OCI-LY7 (cell line): ENCODE measurements at regions not wholly inside any gene's neighbourhood (a gene's known extent, or its start where the extent isn't known, plus 50 kb on each side); places are given as distances from the start of the nearest gene placed in this dataset.

Source experiments
- BruUV-seq: library from RNA; stranded (reverse); fragments of 400-500 nt; replicated peaks from 2 replicates; lab custom pipeline; 2021; lab: Mats Ljungman, UMichigan
- CTCF ChIA-PET: fragments of 300-600 bp; sonication (Branson Sonifier 250); formaldehyde crosslinking; loops from one replicate; lab custom pipeline; 2022; ENCODE audit warnings: antibody characterized with exemption; ENCODE audit not compliant: unreplicated experiment; lab: Charles Lee
- POLR2A ChIA-PET: fragments of 300-600 bp; sonication (Branson Sonifier 250); formaldehyde crosslinking; loops from one replicate; lab custom pipeline; 2022; ENCODE audit warnings: antibody characterized with exemption; lab: Charles Lee
- DNase-seq: peaks from one replicate; pipeline ENCODE4 v3.0.0-alpha.2; 2015; ENCODE audit warnings: low spot score
- H2AFZ ChIP-seq: fragments of 200-600 bp; sonication (generic), shearing (Covaris generic); 2 replicates; pipeline ENCODE4 v1.6.1; 2014; ENCODE audit warnings: mild to moderate bottlenecking, antibody characterized with exemption, low read length, moderate library complexity
- H3K27ac ChIP-seq: fragments of 200-600 bp; sonication (generic); 2 replicates; pipeline ENCODE4 v1.5.1; 2014; ENCODE audit warnings: mixed run types, low read depth, mild to moderate bottlenecking, moderate library complexity, low read length, inconsistent platforms; ENCODE audit not compliant: poor library complexity, severe bottlenecking
- H3K36me3 ChIP-seq: fragments of 200-600 bp; sonication (generic); 2 replicates; pipeline ENCODE4 v1.6.1; 2014; ENCODE audit warnings: mild to moderate bottlenecking, antibody characterized with exemption, low read length, moderate library complexity, mixed read lengths; ENCODE audit not compliant: insufficient read depth
- H3K4me1 ChIP-seq: fragments of 200-600 bp; sonication (generic); 2 replicates; pipeline ENCODE4 v1.5.1; 2014; ENCODE audit warnings: mild to moderate bottlenecking, low read length; ENCODE audit not compliant: insufficient read depth, poor library complexity, severe bottlenecking
- H3K4me2 ChIP-seq: fragments of 200-600 bp; sonication (generic); 2 replicates; pipeline ENCODE4 v1.6.1; 2014; ENCODE audit warnings: mild to moderate bottlenecking, low read length
- H3K4me3 ChIP-seq: fragments of 200-600 bp; sonication (generic); 2 replicates; pipeline ENCODE4 v1.5.1; 2014; ENCODE audit warnings: mild to moderate bottlenecking, low read depth, low read length; ENCODE audit not compliant: poor library complexity, severe bottlenecking
- H3K79me2 ChIP-seq: fragments of 200-600 bp; sonication (generic); 2 replicates; pipeline ENCODE4 v1.6.1; 2016; ENCODE audit warnings: low read depth, mild to moderate bottlenecking, low read length, moderate library complexity, mixed read lengths; ENCODE audit not compliant: insufficient read depth
- H3K9me2 ChIP-seq: fragments of 200-600 bp; sonication (generic); 2 replicates; pipeline ENCODE4 v1.6.1; 2016; ENCODE audit warnings: mild to moderate bottlenecking, low read length, mixed read lengths; ENCODE audit not compliant: insufficient read depth
- H3K9me3 ChIP-seq: fragments of 200-600 bp; sonication (generic); 2 replicates; pipeline ENCODE4 v1.6.1; 2014; ENCODE audit warnings: mild to moderate bottlenecking, mixed run types, low read length, mixed read lengths
- H4K20me1 ChIP-seq: fragments of 200-600 bp; sonication (generic); 2 replicates; pipeline ENCODE4 v1.6.1; 2014; ENCODE audit warnings: mild to moderate bottlenecking, antibody characterized with exemption, low read length, moderate library complexity, mixed read lengths; ENCODE audit not compliant: insufficient read depth
- EZH2phosphoT487 ChIP-seq: fragments of 200-600 bp; sonication (generic); IDR thresholded peaks from 2 replicates; pipeline ENCODE4 v1.6.1; 2018; ENCODE audit warnings: low read depth, borderline replicate concordance, mild to moderate bottlenecking, mixed run types, antibody characterized with exemption, low read length, moderate library complexity, mixed read lengths
- intact Hi-C: fragments of 100-400 bp; cut with micrococcal nuclease; formaldehyde crosslinking; loops from one replicate; pipeline ENCODE4 v1.10.0; 2022; ENCODE audit not compliant: unreplicated experiment
- TF ChIP-seq, protein P1 (sequence below): fragments of 200-600 bp; sonication (generic); conservative IDR thresholded peaks from 2 replicates; pipeline ENCODE4 v1.5.1; 2014; ENCODE audit warnings: mild to moderate bottlenecking, antibody characterized with exemption, low read length, moderate library complexity, mixed read lengths

DNA sequence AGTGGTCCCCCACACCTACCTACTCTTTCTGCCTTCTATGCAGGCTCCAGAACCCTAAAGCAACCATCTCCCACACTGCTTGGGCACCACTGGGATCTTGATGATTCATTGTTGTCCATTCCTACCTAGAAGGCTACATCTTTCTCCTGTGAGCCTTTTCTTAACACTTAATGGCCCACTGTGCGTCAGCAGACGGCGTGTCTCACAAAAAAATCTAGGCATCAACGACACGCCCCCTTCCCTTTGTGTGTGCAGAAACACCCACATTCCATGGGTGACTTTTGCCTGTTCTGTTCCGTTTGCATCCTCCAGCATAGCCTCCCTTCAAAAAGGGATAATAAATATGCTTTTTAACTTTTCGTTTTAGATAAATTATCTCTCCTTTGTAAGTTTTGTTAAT, 99.7 kb upstream of the CYRIA start:
- H3K4me3 ChIP-seq, result no peak overlapping the region
- H3K27ac ChIP-seq, result no peak overlapping the region
- POLR2A ChIA-PET, result no interaction called here
- intact Hi-C loops, result no loop called here
- DNase-seq, result no peak
- no peak for TF ChIP-seq EZH2phosphoT487
- TF ChIP-seq, protein P1, sequence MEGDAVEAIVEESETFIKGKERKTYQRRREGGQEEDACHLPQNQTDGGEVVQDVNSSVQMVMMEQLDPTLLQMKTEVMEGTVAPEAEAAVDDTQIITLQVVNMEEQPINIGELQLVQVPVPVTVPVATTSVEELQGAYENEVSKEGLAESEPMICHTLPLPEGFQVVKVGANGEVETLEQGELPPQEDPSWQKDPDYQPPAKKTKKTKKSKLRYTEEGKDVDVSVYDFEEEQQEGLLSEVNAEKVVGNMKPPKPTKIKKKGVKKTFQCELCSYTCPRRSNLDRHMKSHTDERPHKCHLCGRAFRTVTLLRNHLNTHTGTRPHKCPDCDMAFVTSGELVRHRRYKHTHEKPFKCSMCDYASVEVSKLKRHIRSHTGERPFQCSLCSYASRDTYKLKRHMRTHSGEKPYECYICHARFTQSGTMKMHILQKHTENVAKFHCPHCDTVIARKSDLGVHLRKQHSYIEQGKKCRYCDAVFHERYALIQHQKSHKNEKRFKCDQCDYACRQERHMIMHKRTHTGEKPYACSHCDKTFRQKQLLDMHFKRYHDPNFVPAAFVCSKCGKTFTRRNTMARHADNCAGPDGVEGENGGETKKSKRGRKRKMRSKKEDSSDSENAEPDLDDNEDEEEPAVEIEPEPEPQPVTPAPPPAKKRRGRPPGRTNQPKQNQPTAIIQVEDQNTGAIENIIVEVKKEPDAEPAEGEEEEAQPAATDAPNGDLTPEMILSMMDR, result no peak
- no peaks in the 10 kb centered on the region for H3K79me2 ChIP-seq
- H3K9me2 ChIP-seq, result no peaks in the 10 kb centered on the region
- H3K4me2 ChIP-seq, result no peak overlapping the region
- H4K20me1 ChIP-seq, result no peaks in the 10 kb centered on the region
- no peaks in the 10 kb centered on the region for H3K36me3 ChIP-seq
- no peaks in the 10 kb centered on the region for H3K9me3 ChIP-seq
- no TSS peak for BruUV-seq
- CTCF ChIA-PET, result no interaction called here
- no peak overlapping the region for H2AFZ ChIP-seq
- H3K4me1 ChIP-seq, result peaks cover 13% of the 10 kb centered on the region

DNA sequence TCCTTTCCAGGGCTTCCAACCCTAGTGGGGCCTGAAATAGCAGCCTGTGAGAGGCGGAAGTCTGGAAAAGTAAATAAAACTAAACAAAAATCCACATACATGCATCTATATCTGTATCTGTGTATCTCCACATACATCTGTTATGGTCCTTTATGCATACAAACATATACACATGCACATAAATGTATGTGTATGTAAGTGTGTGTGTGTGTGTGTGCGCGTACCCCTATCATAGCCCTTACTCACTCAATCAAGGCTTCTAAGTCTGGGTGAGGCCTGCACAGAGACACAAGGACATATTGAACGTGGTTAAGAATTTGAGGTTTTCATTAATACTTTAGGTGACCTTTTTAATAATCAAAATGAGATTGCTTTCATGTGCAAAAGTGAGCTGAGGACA, 98.9 kb upstream of the CYRIA start:
- H3K36me3 ChIP-seq, result no peaks in the 10 kb centered on the region
- no peaks in the 10 kb centered on the region for H3K9me2 ChIP-seq
- DNase-seq, result no peak
- H2AFZ ChIP-seq, result 0 out of 2 replicates have a peak overlapping the region, but pooled peaks have one; percentile 72
- H3K79me2 ChIP-seq, result no peaks in the 10 kb centered on the region
- H3K9me3 ChIP-seq, result no peaks in the 10 kb centered on the region
- ChIA-PET CTCF (interaction anchor here (0.6 kb wide), 1 partner anchor 189 kb away, joined by 4 read pairs; no protein-coding TSS in a partner anchor), POLR2A (interaction anchor here (0.6 kb wide), 1 partner anchor 151 kb away, joined by 3 read pairs; no protein-coding TSS in a partner anchor)
- H3K4me2 ChIP-seq, result no peak overlapping the region
- no peak overlapping the region for H3K4me3 ChIP-seq
- intact Hi-C loops, result no loop called here
- H3K27ac ChIP-seq, result no peak overlapping the region
- peaks cover 13% of the 10 kb centered on the region for H3K4me1 ChIP-seq
- H4K20me1 ChIP-seq, result no peaks in the 10 kb centered on the region
- TF ChIP-seq, protein P1, result no peak
- TF ChIP-seq EZH2phosphoT487, result no peak
- no TSS peak for BruUV-seq

DNA sequence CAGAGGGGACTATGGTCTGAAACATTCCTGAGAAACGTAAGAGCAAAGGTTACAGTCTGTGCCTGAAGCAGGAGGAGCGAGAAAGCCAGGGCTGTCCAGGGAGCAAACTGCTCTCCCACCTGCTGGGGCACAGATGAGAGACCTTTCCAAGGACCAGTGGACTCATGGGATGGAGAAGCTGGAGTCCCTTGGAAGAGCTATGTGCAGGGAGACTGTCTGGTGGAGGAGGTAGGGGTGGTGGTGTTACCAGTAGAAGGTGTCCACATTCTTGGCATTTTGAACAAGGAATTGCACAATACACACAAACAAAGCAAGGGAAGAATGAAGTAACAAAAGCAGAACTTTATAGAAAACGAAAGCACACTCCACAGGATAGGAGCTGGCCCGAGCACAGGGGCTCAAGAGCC, 97.9 kb upstream of the CYRIA start:
- H3K27ac ChIP-seq, result no peak overlapping the region
- H3K4me1 ChIP-seq, result peaks cover 13% of the 10 kb centered on the region
- H3K9me3 ChIP-seq, result no peaks in the 10 kb centered on the region
- intact Hi-C loops, result no loop called here
- DNase-seq, result no peak
- H4K20me1 ChIP-seq, result no peaks in the 10 kb centered on the region
- POLR2A ChIA-PET, result interaction anchor here (1.3 kb wide), 1 partner anchor 8 kb away, joined by 3 read pairs; no protein-coding TSS in a partner anchor
- peak overlapping the region; percentile 17; the same call in 1 of the 2 replicates for H3K4me2 ChIP-seq
- H3K9me2 ChIP-seq, result no peaks in the 10 kb centered on the region
- H3K36me3 ChIP-seq, result no peaks in the 10 kb centered on the region
- no peak for TF ChIP-seq EZH2phosphoT487
- TF ChIP-seq, protein P1, result no peak
- BruUV-seq, result no TSS peak
- peak overlapping the region; percentile 72; the same call in 1 of the 2 replicates for H2AFZ ChIP-seq
- CTCF ChIA-PET, result no interaction called here
- H3K4me3 ChIP-seq, result no peak overlapping the region
- no peaks in the 10 kb centered on the region for H3K79me2 ChIP-seq
